HepG2 (cell line): ENCODE measurements at regions not wholly inside any gene's neighbourhood (a gene's known extent, or its start where the extent isn't known, plus 50 kb on each side); places are given as distances from the start of the nearest gene placed in this dataset.

Source experiments
- ASH2L ChIP-seq: fragments of 300-600, 200-600 bp; sonication (generic); IDR thresholded peaks from 2 replicates; pipeline ENCODE4 v1.7.0; 2017; ENCODE audit warnings: low read depth, mild to moderate bottlenecking, moderate library complexity, mixed read lengths, low read length; ENCODE audit not compliant: insufficient read length
- EZH2 ChIP-seq: conservative IDR thresholded peaks from 2 replicates; pipeline ENCODE4 v1.6.1; 2012; ENCODE audit warnings: mild to moderate bottlenecking, low read depth, low read length, moderate library complexity
- IRF9 ChIP-seq: sonication (generic); formaldehyde crosslinking; IDR thresholded peaks from 2 replicates; pipeline ENCODE4 v1.8.0; 2022; ENCODE audit warnings: missing genetic modification reagents, mild to moderate bottlenecking, borderline replicate concordance
- MAX ChIP-seq: IDR thresholded peaks from 2 replicates; pipeline ENCODE4 v1.6.1; 2012; ENCODE audit warnings: inconsistent platforms
- PLRG1 ChIP-seq: fragments of 450-650 bp; conservative IDR thresholded peaks from 2 replicates; pipeline ENCODE4 v1.6.1; 2016
- STAG1 ChIP-seq: sonication (generic); formaldehyde crosslinking; IDR thresholded peaks from 2 replicates; pipeline ENCODE4 v1.4.0; 2020; ENCODE audit warnings: missing genetic modification reagents
- ZNF138 ChIP-seq: sonication (generic); formaldehyde crosslinking; IDR thresholded peaks from 2 replicates; pipeline ENCODE4 v1.5.0; 2020; ENCODE audit warnings: mild to moderate bottlenecking, low read depth, missing genetic modification reagents
- ZNF180 ChIP-seq: sonication (generic); formaldehyde crosslinking; IDR thresholded peaks from 2 replicates; pipeline ENCODE4 v1.4.0; 2020; ENCODE audit warnings: low read depth, missing genetic modification reagents, borderline replicate concordance
- ZNF281 ChIP-seq: sonication (generic); formaldehyde crosslinking; IDR thresholded peaks from 2 replicates; pipeline ENCODE4 v1.4.0; 2020; ENCODE audit warnings: missing genetic modification reagents, borderline replicate concordance
- ZNF468 ChIP-seq: sonication (generic); formaldehyde crosslinking; IDR thresholded peaks from 2 replicates; pipeline ENCODE4 v1.8.0; 2022; ENCODE audit warnings: mild to moderate bottlenecking, moderate library complexity, missing genetic modification reagents
- ZXDC ChIP-seq: sonication (generic); formaldehyde crosslinking; IDR thresholded peaks from 2 replicates; pipeline ENCODE4 v1.5.0; 2020; ENCODE audit warnings: mild to moderate bottlenecking, missing genetic modification reagents
- TF ChIP-seq, protein P1 (sequence below): sonication (generic); formaldehyde crosslinking; IDR thresholded peaks from 2 replicates; pipeline ENCODE4 v1.4.0; 2020; ENCODE audit warnings: missing genetic modification reagents
- TF ChIP-seq, protein P2 (sequence below): sonication (generic); formaldehyde crosslinking; IDR thresholded peaks from 2 replicates; pipeline ENCODE4 v1.4.0; 2020; ENCODE audit warnings: missing genetic modification reagents, borderline replicate concordance

DNA sequence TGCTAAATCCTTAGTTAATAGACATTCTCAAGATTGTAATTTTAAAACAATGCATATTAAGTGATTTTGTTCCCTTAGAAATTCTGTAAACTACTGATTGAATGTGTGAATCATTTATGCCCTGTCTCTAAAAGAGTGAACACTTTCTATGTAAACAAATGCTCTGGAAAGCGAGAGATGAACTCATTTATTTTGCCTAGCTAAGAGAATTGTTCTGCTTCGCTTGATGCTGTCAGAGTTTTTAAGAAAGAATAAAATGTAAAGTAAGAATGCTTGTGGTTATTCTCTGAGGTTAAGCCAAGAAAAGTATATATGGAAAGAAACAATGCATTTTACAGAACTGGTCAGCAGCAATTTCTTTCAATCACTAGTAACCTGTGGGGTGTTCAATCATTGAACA is 347.4 kb upstream of the NUDT12 start:
- TF ChIP-seq ZXDC (CRISPR knock-in tag) (no peak), MAX (no peak), ASH2L (no peak), PLRG1 (no peak), STAG1 (CRISPR knock-in tag) (no peak), ZNF180 (CRISPR knock-in tag) (no peak), ZNF138 (CRISPR knock-in tag) (no peak), IRF9 (CRISPR knock-in tag) (no peak), ZNF281 (CRISPR knock-in tag) (no peak), ZNF468 (CRISPR knock-in tag) (no peak), EZH2 (no peak)
- TF ChIP-seq, protein P1, sequence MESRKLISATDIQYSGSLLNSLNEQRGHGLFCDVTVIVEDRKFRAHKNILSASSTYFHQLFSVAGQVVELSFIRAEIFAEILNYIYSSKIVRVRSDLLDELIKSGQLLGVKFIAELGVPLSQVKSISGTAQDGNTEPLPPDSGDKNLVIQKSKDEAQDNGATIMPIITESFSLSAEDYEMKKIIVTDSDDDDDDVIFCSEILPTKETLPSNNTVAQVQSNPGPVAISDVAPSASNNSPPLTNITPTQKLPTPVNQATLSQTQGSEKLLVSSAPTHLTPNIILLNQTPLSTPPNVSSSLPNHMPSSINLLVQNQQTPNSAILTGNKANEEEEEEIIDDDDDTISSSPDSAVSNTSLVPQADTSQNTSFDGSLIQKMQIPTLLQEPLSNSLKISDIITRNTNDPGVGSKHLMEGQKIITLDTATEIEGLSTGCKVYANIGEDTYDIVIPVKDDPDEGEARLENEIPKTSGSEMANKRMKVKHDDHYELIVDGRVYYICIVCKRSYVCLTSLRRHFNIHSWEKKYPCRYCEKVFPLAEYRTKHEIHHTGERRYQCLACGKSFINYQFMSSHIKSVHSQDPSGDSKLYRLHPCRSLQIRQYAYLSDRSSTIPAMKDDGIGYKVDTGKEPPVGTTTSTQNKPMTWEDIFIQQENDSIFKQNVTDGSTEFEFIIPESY, result no peak
- TF ChIP-seq, protein P2, sequence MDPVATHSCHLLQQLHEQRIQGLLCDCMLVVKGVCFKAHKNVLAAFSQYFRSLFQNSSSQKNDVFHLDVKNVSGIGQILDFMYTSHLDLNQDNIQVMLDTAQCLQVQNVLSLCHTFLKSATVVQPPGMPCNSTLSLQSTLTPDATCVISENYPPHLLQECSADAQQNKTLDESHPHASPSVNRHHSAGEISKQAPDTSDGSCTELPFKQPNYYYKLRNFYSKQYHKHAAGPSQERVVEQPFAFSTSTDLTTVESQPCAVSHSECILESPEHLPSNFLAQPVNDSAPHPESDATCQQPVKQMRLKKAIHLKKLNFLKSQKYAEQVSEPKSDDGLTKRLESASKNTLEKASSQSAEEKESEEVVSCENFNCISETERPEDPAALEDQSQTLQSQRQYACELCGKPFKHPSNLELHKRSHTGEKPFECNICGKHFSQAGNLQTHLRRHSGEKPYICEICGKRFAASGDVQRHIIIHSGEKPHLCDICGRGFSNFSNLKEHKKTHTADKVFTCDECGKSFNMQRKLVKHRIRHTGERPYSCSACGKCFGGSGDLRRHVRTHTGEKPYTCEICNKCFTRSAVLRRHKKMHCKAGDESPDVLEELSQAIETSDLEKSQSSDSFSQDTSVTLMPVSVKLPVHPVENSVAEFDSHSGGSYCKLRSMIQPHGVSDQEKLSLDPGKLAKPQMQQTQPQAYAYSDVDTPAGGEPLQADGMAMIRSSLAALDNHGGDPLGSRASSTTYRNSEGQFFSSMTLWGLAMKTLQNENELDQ (CRISPR knock-in tag), result no peak
